ENCODE measurements at regions not wholly inside any gene's neighbourhood (a gene's known extent, or its start where the extent isn't known, plus 50 kb on each side); places are given as distances from the start of the nearest gene placed in this dataset.

DNA sequence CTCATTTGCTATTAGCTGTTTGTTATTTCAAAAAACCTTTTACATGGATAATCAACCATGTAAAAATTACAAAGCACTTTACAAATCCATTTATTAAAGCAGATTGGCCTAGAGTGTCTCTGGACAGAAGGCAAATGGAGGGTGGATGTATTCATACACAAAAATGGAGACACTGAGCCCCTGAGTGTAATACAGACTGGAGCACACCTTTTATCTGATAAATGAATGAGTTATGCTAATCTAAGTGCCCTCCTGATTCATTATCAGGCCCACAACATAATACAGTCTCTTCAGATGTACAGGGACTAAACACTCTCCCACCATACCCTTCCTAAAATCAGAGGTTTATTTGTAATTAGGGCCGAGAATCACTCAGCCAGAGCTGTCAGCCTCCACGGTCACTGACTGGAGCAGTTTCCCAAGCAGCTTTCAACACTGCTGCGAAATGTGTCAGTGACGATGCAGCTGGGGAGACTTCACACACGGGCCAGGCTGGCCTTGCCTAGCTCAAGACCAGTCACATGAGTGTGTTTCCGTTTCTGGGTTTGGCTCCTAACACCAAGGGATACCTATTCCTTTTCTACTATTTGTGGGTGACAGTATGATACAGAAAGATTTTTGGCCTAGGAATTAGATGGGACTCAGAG is 271.8 kb downstream of the ZIC1 start:
- TF ChIP-seq CTCF (IDR thresholded peaks at IDR 0.05; ENCODE audit: insufficient read depth, low read depth, low read length) (no peak), EZH2 (IDR thresholded peaks at IDR 0.05; ENCODE audit: insufficient read depth, low read length) (no peak)
